ENCODE measurements at regions not wholly inside any gene's neighbourhood (a gene's known extent, or its start where the extent isn't known, plus 50 kb on each side); places are given as distances from the start of the nearest gene placed in this dataset.

- no peak for TF ChIP-seq ZNF274 (IDR thresholded peaks at IDR 0.05; ENCODE audit: low read depth, low read length)
- no peak overlapping the region for H3K4me3 ChIP-seq (ENCODE audit: low read length)
These were observed 157.2 kb upstream of the CELF2 start for GRCh38 chr10:10860455-10860976.

DNA sequence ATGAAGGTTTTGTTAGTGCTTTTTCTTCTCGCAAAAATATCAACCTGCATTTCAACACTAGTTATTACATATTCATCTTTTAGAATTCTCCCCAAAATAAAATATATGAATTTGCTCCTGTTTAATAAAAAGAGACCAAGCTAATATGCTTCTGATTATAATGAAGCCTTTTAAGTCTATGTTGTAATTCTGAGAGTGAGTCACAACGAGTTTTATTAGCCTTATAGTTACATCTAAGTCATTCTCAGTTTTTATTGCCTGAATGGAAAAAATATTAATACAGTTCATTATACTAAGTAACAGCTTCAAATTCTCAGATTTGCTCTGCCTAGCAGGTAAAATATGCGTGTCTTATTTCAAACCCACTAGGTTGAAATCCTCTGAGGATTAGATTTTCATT, 152.4 kb upstream of the CELF2 start:
- TF ChIP-seq ZNF274 (IDR thresholded peaks at IDR 0.05; ENCODE audit: low read depth, low read length) = no peak
- no peak overlapping the region for H3K4me3 ChIP-seq (ENCODE audit: low read length)

- no peak overlapping the region for H3K4me3 ChIP-seq (ENCODE audit: low read length)
- TF ChIP-seq ZNF274 (IDR thresholded peaks at IDR 0.05; ENCODE audit: low read depth, low read length) = no peak
These were observed 151.8 kb upstream of the CELF2 start for GRCh38 chr10:10865913-10866312.

DNA sequence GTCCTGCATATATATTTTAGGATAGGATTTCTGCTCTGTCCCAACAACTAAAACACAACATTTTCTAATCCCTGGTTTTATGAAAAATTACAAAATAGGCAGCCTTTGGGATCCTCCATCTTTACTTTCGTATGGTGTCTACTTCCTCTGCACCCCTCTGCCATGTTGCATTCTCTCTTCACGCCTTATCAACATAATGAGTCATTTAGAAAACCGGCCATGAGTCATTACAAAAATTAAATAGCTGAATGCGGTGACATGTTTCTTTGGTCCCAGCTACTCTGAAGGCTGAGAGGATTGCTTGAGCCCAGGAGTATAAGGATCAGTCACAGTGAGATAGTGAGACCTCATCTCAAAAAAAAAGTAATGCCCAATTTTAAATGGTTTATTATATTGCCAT, 148.1 kb upstream of the CELF2 start:
- no peak overlapping the region for H3K4me3 ChIP-seq (ENCODE audit: low read length)
- no peak for TF ChIP-seq ZNF274 (IDR thresholded peaks at IDR 0.05; ENCODE audit: low read depth, low read length)

GRCh38 chr10:10870523-10871241, 147.0 kb upstream of the CELF2 start:
- no peak for TF ChIP-seq ZNF274 (IDR thresholded peaks at IDR 0.05; ENCODE audit: low read depth, low read length)

GRCh38 chr10:10871352-10871751, 146.3 kb upstream of the CELF2 start:
- TF ChIP-seq ZNF274 (IDR thresholded peaks at IDR 0.05; ENCODE audit: low read depth, low read length) = no peak
- H3K4me3 ChIP-seq (ENCODE audit: low read length) = no peak overlapping the region

More at GRCh38 chr10:10870523-10871241, 147.0 kb upstream of the CELF2 start:
- H3K4me3 ChIP-seq (ENCODE audit: low read length) = no peak overlapping the region

GRCh38 chr10:10872035-10872673, 145.5 kb upstream of the CELF2 start:
- no peak overlapping the region for H3K4me3 ChIP-seq (ENCODE audit: low read length)
- TF ChIP-seq ZNF274 (IDR thresholded peaks at IDR 0.05; ENCODE audit: low read depth, low read length) = no peak

GRCh38 chr10:10872764-10873163, 144.9 kb upstream of the CELF2 start:
- no peak overlapping the region for H3K4me3 ChIP-seq (ENCODE audit: low read length)
- no peak for TF ChIP-seq ZNF274 (IDR thresholded peaks at IDR 0.05; ENCODE audit: low read depth, low read length)

DNA sequence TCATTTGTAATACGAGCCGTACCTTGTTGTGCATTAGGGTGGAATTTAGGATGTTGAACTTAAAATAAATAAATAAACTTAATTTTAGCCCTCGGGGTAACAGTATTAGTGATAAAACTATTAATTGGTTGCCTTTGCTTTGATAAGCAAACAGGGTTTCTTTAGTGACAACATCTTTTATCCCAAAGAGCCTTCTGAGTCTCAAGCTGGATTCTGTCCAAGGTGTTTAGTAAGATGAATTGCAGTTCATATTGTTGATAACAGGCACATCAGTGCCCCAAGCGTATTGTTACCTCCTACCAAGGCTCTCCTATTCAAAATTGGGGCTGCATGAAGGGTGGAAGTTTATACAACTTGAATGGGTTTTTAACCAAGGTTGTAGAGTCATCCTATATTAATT, 144.4 kb upstream of the CELF2 start:
- no peak for TF ChIP-seq ZNF274 (IDR thresholded peaks at IDR 0.05; ENCODE audit: low read depth, low read length)
- H3K4me3 ChIP-seq (ENCODE audit: low read length) = no peak overlapping the region

GRCh38 chr10:10873915-10874314, 143.8 kb upstream of the CELF2 start:
- TF ChIP-seq ZNF274 (IDR thresholded peaks at IDR 0.05; ENCODE audit: low read depth, low read length) = no peak
- H3K4me3 ChIP-seq (ENCODE audit: low read length) = no peak overlapping the region

DNA sequence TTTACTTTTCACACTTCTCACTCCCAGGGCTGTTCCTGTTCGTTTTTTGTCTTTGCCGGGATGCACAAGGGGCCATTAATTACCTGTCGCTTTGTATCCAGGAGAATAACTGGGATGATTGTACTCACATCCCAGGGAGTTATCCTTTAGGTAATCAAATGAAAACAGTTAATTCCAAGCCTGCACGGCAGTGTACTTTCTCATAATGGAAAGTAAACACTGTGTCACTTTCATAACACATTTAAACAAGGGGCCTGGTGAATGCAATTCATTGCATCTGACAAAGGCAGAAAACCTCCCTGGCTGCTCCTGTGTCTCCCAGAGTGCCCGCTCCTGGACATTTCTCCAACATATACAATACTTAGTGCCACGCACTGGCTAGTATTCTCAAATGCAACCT, 138.7 kb upstream of the CELF2 start:
- no peak for TF ChIP-seq ZNF274 (IDR thresholded peaks at IDR 0.05; ENCODE audit: low read depth, low read length)
- no peak overlapping the region for H3K4me3 ChIP-seq (ENCODE audit: low read length)

GRCh38 chr10:10881117-10881813, 136.4 kb upstream of the CELF2 start:
- TF ChIP-seq ZNF274 (IDR thresholded peaks at IDR 0.05; ENCODE audit: low read depth, low read length) = no peak
- no peak overlapping the region for H3K4me3 ChIP-seq (ENCODE audit: low read length)

DNA sequence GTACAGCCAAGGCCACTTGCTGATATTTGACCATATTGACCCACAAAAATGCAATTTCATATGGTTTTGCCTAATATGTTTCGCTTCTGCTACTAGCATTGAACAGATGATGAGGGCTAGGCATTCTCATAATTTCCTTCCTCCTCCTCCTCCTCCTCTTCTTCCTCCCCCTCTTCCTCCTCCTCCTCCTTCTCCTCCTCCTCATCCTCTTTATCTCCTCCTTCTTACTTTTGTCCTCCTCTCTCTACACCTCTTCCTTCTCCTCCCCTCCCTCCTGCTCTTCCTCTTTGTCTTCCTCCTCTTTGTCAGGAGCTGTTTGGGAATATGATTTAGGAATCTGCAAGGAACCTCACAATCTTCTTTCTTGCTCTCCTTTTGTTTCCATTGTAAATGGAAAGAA, 133.9 kb upstream of the CELF2 start:
- H3K4me3 ChIP-seq (ENCODE audit: low read length) = no peak overlapping the region
- no peak for TF ChIP-seq ZNF274 (IDR thresholded peaks at IDR 0.05; ENCODE audit: low read depth, low read length)

DNA sequence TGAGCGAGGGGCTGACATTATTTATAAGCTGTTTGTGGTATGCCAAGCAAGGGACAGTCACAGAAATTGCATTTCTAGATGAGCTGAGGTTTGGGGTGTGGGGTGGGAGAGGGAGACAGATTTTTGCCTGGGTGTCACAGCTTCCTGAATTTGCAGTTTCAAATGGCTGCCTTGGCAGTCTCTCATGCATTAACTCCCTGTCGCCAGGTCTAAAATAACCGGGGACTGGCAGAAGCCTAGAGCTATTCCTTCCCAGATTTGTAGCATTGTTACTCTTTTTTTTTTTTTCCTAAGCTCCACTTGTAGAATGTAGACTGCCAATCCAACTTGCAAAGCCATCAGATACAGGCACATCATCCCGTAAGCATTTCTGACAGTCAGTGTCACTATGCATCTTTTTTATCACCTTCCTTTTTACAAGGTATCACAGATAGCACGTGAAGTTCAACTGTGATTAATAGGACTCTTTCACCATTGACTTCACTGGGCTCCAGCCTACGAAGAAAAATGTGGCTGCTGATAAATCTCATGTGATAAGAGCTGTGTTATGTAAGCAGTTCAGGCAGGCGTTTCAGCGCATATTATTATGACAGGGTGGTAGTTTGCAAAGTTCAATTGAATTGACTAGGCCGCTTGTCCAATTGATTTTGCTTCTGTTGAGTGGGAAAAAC, 130.7 kb upstream of the CELF2 start:
- TF ChIP-seq ZNF274 (IDR thresholded peaks at IDR 0.05; ENCODE audit: low read depth, low read length) = no peak
- H3K4me3 ChIP-seq (ENCODE audit: low read length) = no peak overlapping the region

Data from GM08714 (cell line).